Endodermal cell (in vitro differentiated cells): ENCODE measurements at regions not wholly inside any gene's neighbourhood (a gene's known extent, or its start where the extent isn't known, plus 50 kb on each side); places are given as distances from the start of the nearest gene placed in this dataset.

ENCODE experiments used
- DNase-seq: peaks from one replicate; pipeline ENCODE4 v3.0.0-alpha.2; 2017
- H3K27ac ChIP-seq: 2 replicates; pipeline ENCODE4 v1.5.1; 2013; ENCODE audit warnings: mild to moderate bottlenecking, low read depth, low read length, moderate library complexity
- H3K27me3 ChIP-seq: 2 replicates; pipeline ENCODE4 v1.6.1; 2013; ENCODE audit warnings: mild to moderate bottlenecking, low read length, moderate library complexity; ENCODE audit not compliant: insufficient read depth, control insufficient read depth, poor library complexity, severe bottlenecking
- H3K36me3 ChIP-seq: 2 replicates; pipeline ENCODE4 v1.7.0; 2013; ENCODE audit warnings: mild to moderate bottlenecking, low read length, moderate library complexity; ENCODE audit not compliant: control insufficient read depth, insufficient read depth
- H3K4me1 ChIP-seq: one replicate; pipeline ENCODE4 v1.7.0; 2013; ENCODE audit warnings: low read length; ENCODE audit not compliant: control insufficient read depth, insufficient read depth
- H3K4me3 ChIP-seq: 2 replicates; pipeline ENCODE4 v1.5.1; 2013; ENCODE audit warnings: mild to moderate bottlenecking, low read length, moderate library complexity
- H3K9ac ChIP-seq: 2 replicates; pipeline ENCODE4 v1.6.1; 2013; ENCODE audit warnings: mild to moderate bottlenecking, low read length, moderate library complexity; ENCODE audit not compliant: poor library complexity, severe bottlenecking; ENCODE audit errors: extremely low read depth
- H3K9me3 ChIP-seq: 2 replicates; pipeline ENCODE4 v1.6.1; 2013; ENCODE audit warnings: mild to moderate bottlenecking, low read length, moderate library complexity; ENCODE audit not compliant: control insufficient read depth
- H3K27ac Mint-ChIP-seq: 2 replicates; pipeline ENCODE4 v1.8.0; 2020; ENCODE audit warnings: mixed read lengths
- H3K27me3 Mint-ChIP-seq: 2 replicates; pipeline ENCODE4 v1.8.0; 2021; ENCODE audit warnings: mild to moderate bottlenecking, mixed read lengths; ENCODE audit not compliant: insufficient read depth
- H3K36me3 Mint-ChIP-seq: 2 replicates; pipeline ENCODE4 v1.8.0; 2020; ENCODE audit warnings: low read depth, mixed read lengths
- H3K4me1 Mint-ChIP-seq: 2 replicates; pipeline ENCODE4 v1.8.0; 2020; ENCODE audit warnings: mixed read lengths
- H3K4me3 Mint-ChIP-seq: 2 replicates; pipeline ENCODE4 v1.8.0; 2020; ENCODE audit warnings: mild to moderate bottlenecking, moderate library complexity, mixed read lengths
- H3K9me3 Mint-ChIP-seq: 2 replicates; pipeline ENCODE4 v1.8.0; 2020; ENCODE audit warnings: mild to moderate bottlenecking, mixed read lengths
- CTCF ChIP-seq: fragments of 200-600 bp; sonication (generic); conservative IDR thresholded peaks from 2 replicates; pipeline ENCODE4 v1.5.0; 2021; ENCODE audit warnings: antibody characterized with exemption, mild to moderate bottlenecking
- WGBS, 2 experiments: methylation state at CpG; one replicate each; pipeline versions ENCODE4 v1.1.5 to v1.1.7; 2013; ENCODE audit warnings: missing lambda C conversion rate in 2 of 2, mixed read lengths in 1 of 2; ENCODE audit not compliant: insufficient coverage in 1 of 2, insufficient read length in 1 of 2; 5-methylcytosine and 5-hydroxymethylcytosine counted together

- Histone ChIP-seq H3K4me3 (no peak overlapping the region), H3K4me1 (no peaks in the 10 kb centered on the region), H3K27ac (no peak overlapping the region), H3K9ac (no peak overlapping the region), H3K27me3 (no peaks in the 10 kb centered on the region), H3K36me3 (no peaks in the 10 kb centered on the region), H3K9me3 (no peaks in the 10 kb centered on the region)
- Mint-ChIP-seq H3K27me3 (peaks cover 3% of the 10 kb centered on the region), H3K9me3 (no peaks in the 10 kb centered on the region), H3K4me3 (no peak overlapping the region), H3K36me3 (no peaks in the 10 kb centered on the region), H3K4me1 (peaks cover 2% of the 10 kb centered on the region), H3K27ac (no peak overlapping the region)
- TF ChIP-seq CTCF = no peak
- no peak for DNase-seq
- 80 to 87% methylated on average over 1 of the region's 1 CpG for WGBS, 2 experiments
These were observed 918.9 kb downstream of the GRID1 start for GRCh38 chr10:85447690-85448089.

- DNase-seq = no peak
- no peak overlapping the region for H3K4me3 ChIP-seq
- no peaks in the 10 kb centered on the region for H3K36me3 Mint-ChIP-seq
- H3K9me3 Mint-ChIP-seq = no peaks in the 10 kb centered on the region
- H3K27ac Mint-ChIP-seq = no peak overlapping the region
- H3K27me3 Mint-ChIP-seq = peaks cover 11% of the 10 kb centered on the region
- H3K27me3 ChIP-seq = no peaks in the 10 kb centered on the region
- no peak overlapping the region for H3K4me3 Mint-ChIP-seq
- no peak overlapping the region for H3K27ac ChIP-seq
- no peaks in the 10 kb centered on the region for H3K4me1 Mint-ChIP-seq
- no peaks in the 10 kb centered on the region for H3K9me3 ChIP-seq
- H3K4me1 ChIP-seq = no peaks in the 10 kb centered on the region
- TF ChIP-seq CTCF = no peak
- 86 to 89% methylated on average over 3 to 5 of the region's 5 CpGs for WGBS, 2 experiments
- no peak overlapping the region for H3K9ac ChIP-seq
- H3K36me3 ChIP-seq = no peaks in the 10 kb centered on the region
These were observed 917.9 kb downstream of the GRID1 start for GRCh38 chr10:85448716-85449115.

- no peak overlapping the region for H3K4me3 Mint-ChIP-seq
- H3K4me1 Mint-ChIP-seq = peaks cover 20% of the 10 kb centered on the region
- no peaks in the 10 kb centered on the region for H3K9me3 Mint-ChIP-seq
- no peaks in the 10 kb centered on the region for H3K9me3 ChIP-seq
- WGBS, 2 experiments = 80 to 95% methylated on average over 1 of the region's 1 CpG
- no peaks in the 10 kb centered on the region for H3K36me3 ChIP-seq
- no peaks in the 10 kb centered on the region for H3K4me1 ChIP-seq
- no peaks in the 10 kb centered on the region for H3K36me3 Mint-ChIP-seq
- H3K9ac ChIP-seq = no peak overlapping the region
- peaks cover 6% of the 10 kb centered on the region for H3K27me3 ChIP-seq
- DNase-seq = no peak
- peaks cover 45% of the 10 kb centered on the region for H3K27me3 Mint-ChIP-seq
- no peak overlapping the region for H3K27ac ChIP-seq
- no peak for TF ChIP-seq CTCF
- H3K4me3 ChIP-seq = no peak overlapping the region
- no peak overlapping the region for H3K27ac Mint-ChIP-seq
These were observed 912.2 kb downstream of the GRID1 start for GRCh38 chr10:85454386-85454785.
